Neuronal stem cell (in vitro differentiated cells): ENCODE measurements at regions not wholly inside any gene's neighbourhood (a gene's known extent, or its start where the extent isn't known, plus 50 kb on each side); places are given as distances from the start of the nearest gene placed in this dataset.

ENCODE experiments used
- DNase-seq: peaks from one replicate; pipeline ENCODE4 v3.0.0-alpha.2; 2013; ENCODE audit warnings: low spot score
- H2AFZ ChIP-seq: one replicate; pipeline ENCODE4 v1.6.1; 2013; ENCODE audit warnings: mild to moderate bottlenecking, low read length, inconsistent platforms
- H2AK5ac ChIP-seq: 2 replicates; pipeline ENCODE4 v1.6.1; 2013; ENCODE audit warnings: low read depth, mild to moderate bottlenecking, inconsistent platforms, low read length, moderate library complexity, mixed read lengths
- H2BK120ac ChIP-seq: 2 replicates; pipeline ENCODE4 v1.6.1; 2013; ENCODE audit warnings: low read depth, mild to moderate bottlenecking, inconsistent platforms, low read length, moderate library complexity, mixed read lengths
- H2BK12ac ChIP-seq: one replicate; pipeline ENCODE4 v1.6.1; 2013; ENCODE audit warnings: low read length, inconsistent platforms
- H2BK15ac ChIP-seq: 2 replicates; pipeline ENCODE4 v1.6.1; 2013; ENCODE audit warnings: mild to moderate bottlenecking, low read length, inconsistent platforms, mixed read lengths
- H2BK5ac ChIP-seq: one replicate; pipeline ENCODE4 v1.6.1; 2013; ENCODE audit warnings: inconsistent platforms, mild to moderate bottlenecking, low read length, moderate library complexity
- H3K14ac ChIP-seq: one replicate; pipeline ENCODE4 v1.6.1; 2013; ENCODE audit warnings: low read length, inconsistent platforms
- H3K18ac ChIP-seq: 2 replicates; pipeline ENCODE4 v1.6.1; 2013; ENCODE audit warnings: low read length, inconsistent platforms
- H3K23ac ChIP-seq: 2 replicates; pipeline ENCODE4 v1.6.1; 2013; ENCODE audit warnings: low read depth, mild to moderate bottlenecking, mixed read lengths, low read length, inconsistent platforms; ENCODE audit not compliant: poor library complexity
- H3K27ac ChIP-seq: replicated peaks from 3 replicates; pipeline ENCODE4 v1.5.1; 2013; ENCODE audit warnings: low read length, inconsistent platforms
- H3K27me3 ChIP-seq, 3 experiments: 2 replicates each; pipeline ENCODE4 v1.6.1; 2013; ENCODE audit warnings: low read length in 3 of 3, mild to moderate bottlenecking in 2 of 3, inconsistent platforms in 1 of 3, low read depth in 1 of 3, mixed read lengths in 1 of 3, moderate library complexity in 1 of 3; ENCODE audit not compliant: control insufficient read depth in 3 of 3, insufficient read depth in 3 of 3
- H3K36me3 ChIP-seq, 2 donors: replicated peaks in 1 of 2; 2 replicates each; pipeline ENCODE4 v1.6.1; 2013; ENCODE audit warnings: low read length in 2 of 2; ENCODE audit not compliant: control insufficient read depth in 2 of 2, insufficient read depth in 2 of 2
- H3K4ac ChIP-seq: 2 replicates; pipeline ENCODE4 v1.6.1; 2013; ENCODE audit warnings: inconsistent platforms, mild to moderate bottlenecking, low read length, moderate library complexity
- H3K4me1 ChIP-seq, 2 donors: 1 replicate in 1 of 2; 2 replicates in 1 of 2; pipeline ENCODE4 v1.6.1; 2013; ENCODE audit warnings: low read length in 2 of 2, low read depth in 1 of 2; ENCODE audit not compliant: control insufficient read depth in 2 of 2, insufficient read depth in 1 of 2
- H3K4me2 ChIP-seq: one replicate; pipeline ENCODE4 v1.6.1; 2013; ENCODE audit warnings: mild to moderate bottlenecking, low read length, inconsistent platforms; ENCODE audit not compliant: insufficient read depth, poor library complexity, severe bottlenecking
- H3K4me3 ChIP-seq, 2 donors: 2 replicates each; pipeline ENCODE4 v1.5.1; 2013; ENCODE audit warnings: low read length in 2 of 2, mild to moderate bottlenecking in 2 of 2, inconsistent platforms in 1 of 2, moderate library complexity in 1 of 2
- H3K79me1 ChIP-seq: one replicate; pipeline ENCODE4 v1.6.1; 2013; ENCODE audit warnings: low read depth, mild to moderate bottlenecking, inconsistent platforms, low read length, moderate library complexity
- H3K9ac ChIP-seq: one replicate; pipeline ENCODE4 v1.6.1; 2013; ENCODE audit warnings: mild to moderate bottlenecking, low read depth, low read length, inconsistent platforms; ENCODE audit not compliant: poor library complexity
- H3K9me3 ChIP-seq, 2 donors: replicated peaks in 1 of 2; 2 replicates each; pipeline versions ENCODE3 to v1.6.1; 2013; ENCODE audit warnings: low read length in 2 of 2, mild to moderate bottlenecking in 2 of 2, inconsistent platforms in 1 of 2, low read depth in 1 of 2, mixed read lengths in 1 of 2, moderate library complexity in 1 of 2; ENCODE audit not compliant: control insufficient read depth in 2 of 2, insufficient read depth in 1 of 2
- H4K8ac ChIP-seq: one replicate; pipeline ENCODE4 v1.6.1; 2013; ENCODE audit warnings: low read depth, mild to moderate bottlenecking, inconsistent platforms, low read length, moderate library complexity
- H4K91ac ChIP-seq: one replicate; pipeline ENCODE4 v1.6.1; 2013; ENCODE audit warnings: low read length, low read depth, mild to moderate bottlenecking, inconsistent platforms; ENCODE audit not compliant: poor library complexity
- WGBS, 2 donors: extraction: QIAGEN DNeasy Blood & Tissue Kit; methylation state at CpG; one replicate each; pipeline ENCODE4 v1.1.7; 2013; ENCODE audit warnings: missing lambda C conversion rate in 2 of 2, mixed read lengths in 1 of 2; ENCODE audit not compliant: insufficient read length in 2 of 2, insufficient replicate concordance in 1 of 2; ENCODE audit errors: extremely low coverage in 2 of 2; 5-methylcytosine and 5-hydroxymethylcytosine counted together

DNA sequence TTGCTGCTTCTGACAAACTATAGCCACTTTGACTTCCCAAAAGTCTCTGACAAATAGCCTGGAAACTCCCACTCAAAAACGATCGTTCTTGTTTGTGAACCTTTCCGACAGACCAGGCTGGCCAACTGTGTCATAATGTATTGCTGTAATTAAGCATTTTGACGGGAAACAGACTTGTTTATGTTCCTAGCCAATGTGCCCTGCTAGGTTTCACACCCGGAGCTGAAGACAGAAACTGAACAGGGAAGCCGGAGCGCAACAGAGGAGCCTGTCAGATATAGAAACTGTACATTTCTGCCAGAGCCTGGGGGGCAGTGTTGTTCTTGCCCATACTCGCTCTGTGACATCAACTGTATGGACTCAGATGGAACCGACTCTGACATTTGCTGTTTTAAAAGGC lies 55.3 kb upstream of the C7orf33 start:
- no peak overlapping the region for H3K27ac ChIP-seq
- no peak for DNase-seq

DNA sequence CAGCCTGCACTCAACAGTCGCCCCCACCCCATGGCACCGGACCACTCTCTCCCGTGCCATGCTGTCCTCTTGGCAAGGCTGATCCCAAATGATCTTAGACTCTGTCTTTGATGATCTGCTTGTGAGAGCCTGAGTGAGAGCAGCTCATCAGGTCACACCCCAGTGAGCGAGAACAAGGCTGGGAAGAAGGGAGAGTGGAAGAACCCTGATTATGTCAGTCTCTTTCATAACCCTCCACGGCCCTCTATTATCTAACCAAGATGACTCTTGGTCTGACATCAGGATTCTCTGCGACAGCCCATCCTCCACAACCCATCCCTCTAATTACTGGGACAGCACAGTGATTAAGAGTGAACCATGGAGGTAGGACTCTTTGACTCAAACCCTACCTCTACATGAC lies 53.1 kb upstream of the C7orf33 start:
- Histone ChIP-seq H4K8ac (no peak overlapping the region), H2BK12ac (no peak overlapping the region), H3K18ac (peak overlapping the region; percentile 82), H3K23ac (no peak overlapping the region), H3K9me3 (no peaks in the 10 kb centered on the region), H4K91ac (no peak overlapping the region), H2AFZ (peak overlapping the region; percentile 53), H3K36me3 (no peaks in the 10 kb centered on the region), H3K27me3 (no peaks in the 10 kb centered on the region), H3K4me3 (no peak overlapping the region), H3K4me2 (no peak overlapping the region), H2AK5ac (peak overlapping the region; percentile 40), H3K4me1 (peaks cover 2 to 10% of the 10 kb centered on the region in 2 donors), H2BK15ac (no peak overlapping the region), H3K4ac (no peak overlapping the region), H3K9ac (no peak overlapping the region), H3K79me1 (no peaks in the 10 kb centered on the region), H2BK5ac (no peak overlapping the region), H2BK120ac (peak overlapping the region; percentile 82), H3K27ac (no peak overlapping the region), H3K14ac (no peak overlapping the region)
- DNase-seq = no peak
- no CpG with 5 or more reads among the region's 6 CpGs for WGBS, 2 donors

More for the DNA sequence above, 55.3 kb upstream of the C7orf33 start:
- H3K14ac ChIP-seq = no peak overlapping the region
- H2AFZ ChIP-seq = no peak overlapping the region
- no peak overlapping the region for H2AK5ac ChIP-seq
- H3K23ac ChIP-seq = no peak overlapping the region
- H3K9ac ChIP-seq = no peak overlapping the region
- H3K79me1 ChIP-seq = no peaks in the 10 kb centered on the region
- no peak overlapping the region for H4K8ac ChIP-seq
- H3K4me3 ChIP-seq = no peak overlapping the region
- no peak overlapping the region for H3K4me2 ChIP-seq
- no peak overlapping the region for H2BK12ac ChIP-seq
- no peak overlapping the region for H2BK15ac ChIP-seq
- H2BK5ac ChIP-seq = no peak overlapping the region
- H4K91ac ChIP-seq = no peak overlapping the region
- no peaks in the 10 kb centered on the region for H3K36me3 ChIP-seq
- H3K4ac ChIP-seq = no peak overlapping the region
- no peaks in the 10 kb centered on the region for H3K9me3 ChIP-seq
- H3K27me3 ChIP-seq = no peaks in the 10 kb centered on the region
- no peak overlapping the region for H2BK120ac ChIP-seq
- H3K18ac ChIP-seq = no peak overlapping the region
- whole genome bisulfite sequencing, 2 donors = no CpG with 5 or more reads among the region's 9 CpGs
- peaks cover 2 to 8% of the 10 kb centered on the region in 2 donors for H3K4me1 ChIP-seq

DNA sequence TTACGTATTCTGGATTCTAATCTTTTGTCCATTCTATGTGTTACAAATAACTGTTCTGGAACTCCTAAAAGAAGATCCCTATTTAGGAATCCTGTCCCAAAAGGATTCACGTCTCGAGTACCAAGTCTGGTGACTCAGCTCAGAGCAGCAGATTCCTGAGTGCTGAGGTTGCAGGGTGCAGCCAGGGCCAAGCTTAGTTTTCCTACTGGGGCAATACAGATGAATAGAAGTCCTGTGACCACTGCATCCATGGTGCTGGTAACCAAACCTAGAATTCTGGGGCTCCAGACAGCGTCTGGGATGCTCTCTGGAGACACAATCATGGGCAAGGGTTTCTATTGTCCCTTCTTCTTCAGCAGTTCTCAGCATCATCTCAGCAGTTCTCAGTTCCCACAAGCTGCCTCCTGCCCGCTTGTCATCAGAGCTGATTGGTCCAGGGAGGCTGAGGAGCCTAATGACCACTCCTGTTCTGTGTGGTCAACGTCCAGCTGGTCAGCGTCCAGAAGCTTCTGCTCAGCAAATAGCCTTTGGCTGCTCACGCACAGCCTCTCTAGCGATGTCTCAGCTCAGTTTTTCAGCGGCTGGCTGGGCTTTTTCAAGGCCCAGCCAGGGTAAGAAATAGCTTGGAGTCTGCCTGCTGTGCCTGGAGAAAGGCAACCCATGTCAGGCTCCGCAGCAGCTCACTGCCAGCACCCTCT lies 50.4 kb upstream of the C7orf33 start:
- Histone ChIP-seq H3K4me2 (no peak overlapping the region), H3K14ac (no peak overlapping the region), H2AFZ (peak overlapping the region; percentile 51), H3K79me1 (no peaks in the 10 kb centered on the region), H3K23ac (no peak overlapping the region), H3K4ac (no peak overlapping the region), H3K27me3 (peaks cover 0 to 4% (median 0%) of the 10 kb centered on the region in 3 experiments), H4K91ac (no peak overlapping the region), H3K18ac (peak overlapping the region; percentile 1), H3K4me3 (no peak overlapping the region), H3K36me3 (no peaks in the 10 kb centered on the region), H3K9me3 (no peaks in the 10 kb centered on the region), H3K4me1 (peaks cover 2 to 10% of the 10 kb centered on the region in 2 donors), H3K9ac (no peak overlapping the region), H3K27ac (no peak overlapping the region), H4K8ac (no peak overlapping the region), H2BK120ac (no peak overlapping the region), H2AK5ac (no peak overlapping the region), H2BK15ac (no peak overlapping the region), H2BK12ac (no peak overlapping the region), H2BK5ac (no peak overlapping the region)
- no CpG with 5 or more reads among the region's 11 CpGs for WGBS, 2 donors
- no peak for DNase-seq
